Erythroblast (primary cell): ENCODE measurements at regions not wholly inside any gene's neighbourhood (a gene's known extent, or its start where the extent isn't known, plus 50 kb on each side); places are given as distances from the start of the nearest gene placed in this dataset.

Source experiments
- GATA1 ChIP-seq: IDR thresholded peaks from 2 replicates; pipeline ENCODE4 v1.6.1; 2011; ENCODE audit warnings: low read depth, mild to moderate bottlenecking, control low read depth, low read length, moderate library complexity
- POLR2A ChIP-seq: IDR thresholded peaks from 2 replicates; pipeline ENCODE4 v1.6.1; 2011; ENCODE audit warnings: mild to moderate bottlenecking, low read length

DNA sequence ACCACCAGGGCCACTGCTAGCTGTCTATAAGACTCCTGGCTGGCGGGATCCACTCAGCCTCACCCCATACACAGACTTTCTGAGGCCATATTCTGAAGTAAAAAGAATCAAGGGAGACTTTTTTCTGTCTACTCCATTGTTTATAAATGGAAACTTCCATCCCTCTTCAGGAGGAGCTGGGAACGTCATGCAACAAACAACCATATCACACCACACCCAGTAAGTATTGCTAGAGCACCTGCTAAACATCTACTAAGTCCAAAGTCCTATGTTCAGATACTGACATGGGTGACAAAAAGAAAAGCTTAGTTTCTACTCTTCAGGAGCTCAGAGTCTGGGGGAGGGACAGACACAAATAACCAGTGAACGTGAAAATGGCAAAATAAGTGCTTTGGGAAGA lies 324.8 kb upstream of the ONECUT1 start:
- TF ChIP-seq POLR2A (no peak), GATA1 (no peak)
